Ishikawa (cell line): ENCODE measurements at regions not wholly inside any gene's neighbourhood (a gene's known extent, or its start where the extent isn't known, plus 50 kb on each side); places are given as distances from the start of the nearest gene placed in this dataset.

Experiments used
- CEBPB ChIP-seq: IDR thresholded peaks from 2 replicates; pipeline ENCODE4 v1.6.1; 2012
- CREB1 ChIP-seq: IDR thresholded peaks from 2 replicates; pipeline ENCODE4 v1.6.1; 2012; ENCODE audit warnings: low read depth
- EGR1 ChIP-seq: IDR thresholded peaks from 2 replicates; pipeline ENCODE4 v1.6.1; 2012
- EP300 ChIP-seq: IDR thresholded peaks from 2 replicates; pipeline ENCODE4 v1.6.1; 2012; ENCODE audit warnings: borderline replicate concordance
- FOXM1 ChIP-seq: IDR thresholded peaks from 2 replicates; pipeline ENCODE4 v1.6.1; 2012; ENCODE audit warnings: low read depth, borderline replicate concordance
- NFIC ChIP-seq: IDR thresholded peaks from 2 replicates; pipeline ENCODE4 v1.6.1; 2012
- REST ChIP-seq: IDR thresholded peaks from 2 replicates; pipeline ENCODE4 v1.6.1; 2012; ENCODE audit warnings: low read depth, mild to moderate bottlenecking
- TAF1 ChIP-seq: IDR thresholded peaks from 2 replicates; pipeline ENCODE4 v1.6.1; 2012; ENCODE audit warnings: low read depth, mild to moderate bottlenecking
- USF1 ChIP-seq: IDR thresholded peaks from 2 replicates; pipeline ENCODE4 v1.6.1; 2012
- YY1 ChIP-seq: IDR thresholded peaks from 2 replicates; pipeline ENCODE4 v1.6.1; 2012; ENCODE audit warnings: low read depth
- ZBTB7A ChIP-seq: IDR thresholded peaks from 2 replicates; pipeline ENCODE4 v1.6.1; 2012; ENCODE audit warnings: low read depth
- TF ChIP-seq, protein P1 (sequence below): IDR thresholded peaks from 2 replicates; pipeline ENCODE4 v1.6.1; 2012

GRCh38 chr2:41871080-41871479, 176.7 kb upstream of the PKDCC start:
- TF ChIP-seq, protein P1, sequence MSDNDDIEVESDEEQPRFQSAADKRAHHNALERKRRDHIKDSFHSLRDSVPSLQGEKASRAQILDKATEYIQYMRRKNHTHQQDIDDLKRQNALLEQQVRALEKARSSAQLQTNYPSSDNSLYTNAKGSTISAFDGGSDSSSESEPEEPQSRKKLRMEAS, result no peak
- TF ChIP-seq CEBPB (no peak), CREB1 (no peak), EP300 (no peak), USF1 (no peak), TAF1 (no peak), FOXM1 (no peak), NFIC (no peak), REST (no peak), YY1 (no peak), EGR1 (no peak), ZBTB7A (no peak)
